RPMI7951 (cell line): ENCODE measurements at regions not wholly inside any gene's neighbourhood (a gene's known extent, or its start where the extent isn't known, plus 50 kb on each side); places are given as distances from the start of the nearest gene placed in this dataset.
A peak's percentile ranks its signal among the peaks of the same experiment; 100 is the strongest.

ENCODE experiments used
- DNase-seq: peaks from one replicate; pipeline ENCODE4 v3.0.0-alpha.2; 2012; ENCODE audit warnings: low read depth

GRCh38 chr4:137677863-137678262 lies 145.6 kb upstream of the PCDH18 start:
- DNase-seq = peak; percentile 55

- no peak for DNase-seq
Observed at GRCh38 chr4:137676357-137676998, 144.2 kb upstream of the PCDH18 start.

- peak; percentile 10 for DNase-seq
Observed at GRCh38 chr4:137674066-137674465, 141.8 kb upstream of the PCDH18 start.

- DNase-seq = no peak
Observed at GRCh38 chr4:137668885-137669545, 136.7 kb upstream of the PCDH18 start.

- DNase-seq = peak; percentile 15
Observed at GRCh38 chr4:137664416-137664815, 132.1 kb upstream of the PCDH18 start.

- peak; percentile 64 for DNase-seq
Observed at GRCh38 chr4:137664046-137664387, 131.7 kb upstream of the PCDH18 start.

- DNase-seq = no peak
Observed at GRCh38 chr4:137663251-137664045, 131.2 kb upstream of the PCDH18 start.

- no peak for DNase-seq
Observed at GRCh38 chr4:137661693-137662092, 129.4 kb upstream of the PCDH18 start.

GRCh38 chr4:137660211-137660610 lies 127.9 kb upstream of the PCDH18 start:
- DNase-seq = no peak

GRCh38 chr4:137659431-137659830 lies 127.1 kb upstream of the PCDH18 start:
- DNase-seq = no peak

GRCh38 chr4:137656661-137657060 lies 124.4 kb upstream of the PCDH18 start:
- no peak for DNase-seq

GRCh38 chr4:137655302-137655701 lies 123.0 kb upstream of the PCDH18 start:
- DNase-seq = no peak

GRCh38 chr4:137651128-137651527 lies 118.8 kb upstream of the PCDH18 start:
- peak; percentile 46 for DNase-seq

- peak; percentile 11 for DNase-seq
Observed at GRCh38 chr4:137649711-137650450, 117.6 kb upstream of the PCDH18 start.

GRCh38 chr4:137648531-137648930 lies 116.2 kb upstream of the PCDH18 start:
- no peak for DNase-seq

- DNase-seq = no peak
Observed at GRCh38 chr4:137647375-137647774, 115.1 kb upstream of the PCDH18 start.

- DNase-seq = no peak
Observed at GRCh38 chr4:137644201-137644600, 111.9 kb upstream of the PCDH18 start.

- no peak for DNase-seq
Observed at GRCh38 chr4:137641544-137641943, 109.2 kb upstream of the PCDH18 start.

- no peak for DNase-seq
Observed at GRCh38 chr4:137640838-137641158, 108.5 kb upstream of the PCDH18 start.

GRCh38 chr4:137640156-137640837 lies 108.0 kb upstream of the PCDH18 start:
- no peak for DNase-seq

GRCh38 chr4:137638934-137639333 lies 106.6 kb upstream of the PCDH18 start:
- no peak for DNase-seq

- DNase-seq = no peak
Observed at GRCh38 chr4:137635601-137636000, 103.3 kb upstream of the PCDH18 start.
